Left kidney (tissue), 1 donor: ENCODE measurements at regions not wholly inside any gene's neighbourhood (a gene's known extent, or its start where the extent isn't known, plus 50 kb on each side); places are given as distances from the start of the nearest gene placed in this dataset.
A peak's percentile ranks its signal among the peaks of the same experiment; 100 is the strongest.

Experiments
- DNase-seq: peaks from one replicate; pipeline ENCODE4 v3.0.0-alpha.2; 2013

DNA sequence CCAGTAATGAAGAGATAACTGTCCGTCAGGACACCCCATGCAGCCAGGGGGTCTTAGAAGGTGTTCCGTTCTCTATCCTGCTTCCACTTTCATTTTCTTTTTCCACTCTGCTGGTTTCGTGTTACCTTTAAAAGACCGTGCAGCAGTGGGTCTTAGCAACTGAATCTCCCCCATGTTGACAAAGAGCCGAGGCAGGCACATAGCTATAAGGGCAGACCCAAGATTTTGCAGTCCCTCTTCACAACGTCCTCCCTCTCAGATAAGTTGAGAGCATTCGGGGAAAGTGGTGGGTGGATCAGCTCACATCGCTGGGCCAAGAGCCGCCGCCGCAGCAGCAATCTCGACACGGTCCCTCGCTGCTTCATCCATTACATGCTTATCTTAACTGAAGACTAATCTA, 355.5 kb downstream of the LMO4 start:
- peak; percentile 48 for DNase-seq

- peak; percentile 50 for DNase-seq
Measured at GRCh38 chr1:87684713-87685205, 356.1 kb downstream of the LMO4 start.

GRCh38 chr1:87685311-87686135, 356.8 kb downstream of the LMO4 start:
- DNase-seq, result peak; percentile 20

DNA sequence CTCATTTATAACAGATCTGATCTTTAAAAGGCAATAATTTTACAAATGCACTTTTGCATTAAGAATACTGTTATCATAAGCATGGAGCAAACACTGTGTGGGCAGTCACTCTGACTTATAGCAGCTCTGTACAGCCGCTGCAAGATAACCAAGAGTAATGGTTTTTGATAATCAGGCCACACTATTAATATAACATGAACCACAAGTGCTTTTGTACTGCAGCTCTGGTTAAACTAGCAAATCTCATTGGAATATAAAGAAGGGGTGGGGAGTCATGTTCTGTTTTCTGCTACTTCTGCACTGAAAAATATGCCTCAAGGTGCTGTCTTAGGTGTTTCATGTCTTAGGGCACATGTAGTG, 357.4 kb downstream of the LMO4 start:
- no peak for DNase-seq

DNA sequence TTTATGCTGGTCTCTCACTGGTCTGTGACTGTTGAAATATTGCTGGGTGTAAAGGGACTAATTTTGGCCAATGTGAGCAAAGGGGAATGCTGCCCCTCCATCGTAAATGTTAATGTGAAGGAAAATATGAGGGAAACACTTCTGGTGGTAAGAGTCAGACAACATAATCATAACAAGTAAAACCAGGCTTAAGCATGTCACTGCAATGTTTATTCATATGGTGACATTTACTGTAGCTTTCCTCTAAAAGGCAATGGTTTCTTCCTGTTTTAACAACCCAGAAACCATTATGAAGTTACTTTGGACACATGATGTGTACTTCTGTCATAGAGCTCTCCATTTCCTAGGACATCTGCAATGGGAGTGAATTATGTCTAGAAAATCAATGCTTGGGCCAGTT, 358.0 kb downstream of the LMO4 start:
- no peak for DNase-seq

GRCh38 chr1:87688136-87688535, 359.5 kb downstream of the LMO4 start:
- no peak for DNase-seq

DNA sequence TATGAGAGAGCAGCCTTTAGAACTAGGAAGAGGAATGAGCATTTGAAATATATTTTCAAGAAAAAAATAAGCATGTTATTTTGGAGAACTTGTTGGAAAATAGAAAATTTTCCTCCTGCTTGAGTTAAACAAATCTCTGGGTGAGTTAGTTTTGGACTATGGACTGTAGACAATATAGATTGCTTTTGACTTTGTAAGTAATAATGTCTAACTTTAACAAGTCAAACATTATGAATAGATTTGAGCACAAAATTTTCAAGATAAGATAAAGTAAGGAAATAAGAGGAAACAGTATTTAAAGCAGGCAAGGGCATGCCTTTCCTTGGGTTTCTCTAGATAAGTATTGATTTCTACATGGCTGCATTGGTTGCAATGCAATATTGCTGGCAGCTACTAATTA, 360.8 kb downstream of the LMO4 start:
- no peak for DNase-seq

DNA sequence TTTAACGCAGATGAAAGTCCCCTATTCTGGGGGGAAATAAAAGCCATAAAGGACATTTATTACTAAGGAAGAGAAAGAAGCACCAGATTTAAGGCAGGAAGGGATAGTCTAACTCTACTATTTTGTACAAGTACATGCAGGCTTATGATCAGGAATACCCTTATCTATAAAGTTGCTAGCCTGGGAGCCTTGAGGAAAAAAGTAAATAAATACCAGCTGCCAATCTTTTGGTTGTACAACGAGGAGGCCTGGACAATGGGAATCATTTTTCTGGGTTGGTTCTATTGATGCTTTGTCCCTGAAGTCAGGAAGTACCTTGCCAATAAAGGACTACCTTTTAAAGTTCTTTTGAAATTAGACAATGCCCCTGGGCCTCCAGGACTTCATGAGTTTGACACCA, 367.8 kb downstream of the LMO4 start:
- no peak for DNase-seq

DNA sequence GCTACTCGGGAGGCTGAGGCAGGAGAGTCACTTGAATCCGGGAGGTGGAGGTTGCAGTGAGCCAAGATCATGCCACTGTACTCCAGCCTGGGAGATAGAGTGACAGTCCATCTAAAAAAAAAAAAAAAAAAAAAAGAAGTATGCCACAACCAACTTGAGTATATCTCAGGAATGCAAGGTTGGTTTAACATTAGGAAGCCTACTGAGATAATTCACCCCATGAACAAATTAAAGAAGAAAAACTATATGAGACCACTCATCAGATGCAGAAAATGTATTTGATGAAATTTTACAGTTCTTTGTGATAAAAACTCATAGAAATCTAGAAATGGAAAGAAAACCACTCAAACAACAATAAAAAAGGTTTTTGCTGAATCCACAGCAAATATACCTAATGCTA, 373.8 kb downstream of the LMO4 start:
- DNase-seq, result no peak

DNA sequence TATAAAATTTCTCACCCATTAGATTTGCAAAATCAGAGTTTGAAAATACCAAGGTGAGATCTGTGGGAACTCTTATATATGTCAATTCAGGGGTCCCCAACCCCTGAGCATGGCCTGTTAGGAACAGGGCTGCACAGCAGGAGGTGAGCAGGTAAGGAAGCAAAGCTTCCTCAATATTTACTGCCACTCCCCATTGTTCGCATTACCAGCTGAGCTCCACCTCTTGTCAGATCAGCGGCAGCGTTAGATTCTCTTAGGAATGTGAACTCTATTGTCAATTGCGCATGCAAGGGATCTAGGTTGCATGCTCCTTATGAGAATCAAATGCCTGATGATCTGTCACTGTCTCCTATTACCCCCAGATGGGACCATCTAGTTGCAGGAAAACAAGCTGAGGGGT, 376.6 kb downstream of the LMO4 start:
- no peak for DNase-seq

DNA sequence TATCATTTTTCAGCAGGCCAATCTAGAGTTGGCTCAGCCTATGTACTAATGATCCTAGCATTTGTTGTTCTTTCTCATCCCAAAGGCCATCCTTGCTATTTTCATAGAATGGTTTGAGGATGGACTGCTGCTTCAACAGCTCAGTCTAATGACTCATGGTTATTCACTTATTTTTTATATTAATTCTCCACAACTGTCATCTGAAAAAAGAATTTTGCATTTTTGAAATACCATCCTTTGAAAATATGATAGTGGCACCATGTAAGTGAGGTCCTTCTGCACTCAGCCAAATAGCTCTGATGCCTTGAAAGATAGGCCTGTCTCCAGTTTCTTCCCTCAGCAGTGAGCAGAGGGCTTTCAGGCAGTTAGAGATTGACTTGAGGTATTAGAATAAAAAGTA, 377.5 kb downstream of the LMO4 start:
- DNase-seq, result no peak

- DNase-seq, result no peak
Measured at GRCh38 chr1:87706779-87707228, 378.1 kb downstream of the LMO4 start.

GRCh38 chr1:87707411-87707810, 378.7 kb downstream of the LMO4 start:
- DNase-seq, result no peak

DNA sequence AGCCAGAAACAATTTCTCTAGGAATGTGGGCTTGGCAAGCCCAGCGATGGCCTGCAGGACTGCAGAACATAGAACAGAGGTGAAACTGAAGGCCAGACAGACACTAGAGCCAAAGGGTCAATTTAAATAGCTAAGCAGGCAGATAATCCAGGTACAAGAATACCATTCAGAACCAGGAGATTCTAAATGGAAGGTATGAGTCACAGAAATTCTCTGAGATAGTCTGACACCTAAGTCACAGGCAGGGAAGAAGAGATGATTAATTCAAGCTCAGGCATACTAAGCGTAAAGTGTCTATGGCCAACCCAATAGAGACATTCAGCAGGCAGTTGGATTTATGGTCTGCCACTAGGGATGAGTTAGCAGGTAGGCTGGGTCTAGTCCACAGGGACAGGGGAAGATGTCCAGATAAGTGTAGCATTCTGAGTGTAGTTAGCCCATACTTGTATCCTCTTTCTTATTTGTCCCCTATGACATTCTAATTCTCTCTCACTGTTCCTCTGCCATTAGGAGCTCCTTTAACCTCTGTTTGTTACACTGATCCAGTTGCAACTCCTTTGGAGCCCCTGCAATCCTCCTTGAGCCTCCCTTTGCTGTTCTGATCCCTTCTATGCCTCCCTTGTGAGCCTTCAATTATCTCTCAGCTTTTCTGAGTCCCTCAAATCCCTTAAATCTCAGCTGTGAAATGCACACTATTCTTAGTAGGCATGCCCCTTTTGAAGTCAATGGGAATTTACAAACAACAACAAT, 383.8 kb downstream of the LMO4 start:
- no peak for DNase-seq

GRCh38 chr1:87714278-87714677, 385.6 kb downstream of the LMO4 start:
- no peak for DNase-seq

- no peak for DNase-seq
Measured at GRCh38 chr1:87715052-87715451, 386.4 kb downstream of the LMO4 start.

- no peak for DNase-seq
Measured at GRCh38 chr1:87715471-87715870, 386.8 kb downstream of the LMO4 start.

GRCh38 chr1:87717157-87717670, 388.5 kb downstream of the LMO4 start:
- DNase-seq, result no peak

DNA sequence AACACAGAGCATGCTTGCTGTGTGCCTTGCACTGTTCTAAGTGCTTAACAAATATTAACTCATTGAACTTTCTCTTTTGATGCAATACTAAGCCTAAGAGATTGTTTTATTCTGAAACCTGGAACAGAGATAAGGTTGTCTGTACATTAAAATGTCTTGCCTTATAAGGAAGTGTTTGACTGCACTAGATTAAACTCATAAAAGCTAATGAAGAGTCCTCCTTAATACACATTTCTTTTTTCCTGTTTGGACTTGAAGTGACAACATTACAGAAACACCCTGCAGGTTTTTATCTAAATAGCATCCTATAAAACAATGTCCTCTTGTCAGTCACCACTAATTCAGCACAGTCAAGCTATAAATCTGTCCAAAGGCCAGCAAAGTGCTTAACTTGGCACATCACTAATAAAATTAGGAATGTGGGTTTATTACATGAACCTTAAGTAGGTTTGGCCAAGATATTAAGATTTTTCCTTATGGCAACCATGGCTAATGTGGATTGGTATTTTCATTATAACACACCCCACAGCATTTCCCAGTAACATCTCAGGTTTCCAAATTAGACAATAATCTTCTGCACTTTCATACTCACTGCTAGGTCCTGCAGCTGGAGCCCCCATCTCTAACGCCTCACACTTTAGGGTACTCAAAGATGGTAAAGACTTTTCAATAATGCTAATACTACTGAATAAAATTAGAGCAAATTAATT, 389.7 kb downstream of the LMO4 start:
- DNase-seq, result no peak

GRCh38 chr1:87719658-87720057, 391.0 kb downstream of the LMO4 start:
- no peak for DNase-seq

DNA sequence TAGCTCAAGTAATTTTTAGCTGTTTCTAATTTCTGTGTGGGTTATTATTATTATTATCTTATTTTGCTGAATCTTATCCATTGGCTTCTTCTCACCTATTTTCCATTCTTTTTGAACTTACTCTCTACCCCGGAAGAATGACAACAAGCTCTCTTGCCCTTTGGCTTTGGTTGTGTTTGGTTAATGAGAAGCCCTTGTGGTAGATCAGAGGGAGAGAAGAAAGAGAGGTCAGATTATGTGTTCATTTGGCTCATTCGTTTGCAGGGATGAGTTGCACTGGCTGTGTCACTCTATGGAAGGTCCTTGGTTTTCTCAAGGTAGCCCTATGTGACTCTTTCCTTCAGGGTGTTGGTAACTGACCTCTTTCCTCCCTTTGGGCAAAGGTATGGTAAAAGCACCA, 391.9 kb downstream of the LMO4 start:
- DNase-seq, result no peak

GRCh38 chr1:87723193-87723592, 394.5 kb downstream of the LMO4 start:
- DNase-seq, result no peak

GRCh38 chr1:87728169-87728568, 399.5 kb downstream of the LMO4 start:
- no peak for DNase-seq
